Stomach (tissue), 8 donors: ENCODE measurements at regions not wholly inside any gene's neighbourhood (a gene's known extent, or its start where the extent isn't known, plus 50 kb on each side); places are given as distances from the start of the nearest gene placed in this dataset.

Source experiments
- DNase-seq, 2 donors: peaks; one replicate each; pipeline versions ENCODE4 v3.0.0 to v3.0.0-alpha.2; 2013 to 2019
- H3K27ac ChIP-seq, 5 donors: fragments of 200-600 bp in 4 of 5; sonication (generic) in 4 of 5; one replicate each; pipeline ENCODE4 v1.5.1; 2013 to 2019; ENCODE audit warnings: mild to moderate bottlenecking in 1 of 5, moderate library complexity in 1 of 5
- H3K27me3 ChIP-seq, 3 donors: fragments of 200-600 bp; sonication (generic); one replicate each; pipeline ENCODE4 v1.5.1; 2017 to 2019; ENCODE audit warnings: mixed run types in 1 of 3
- H3K36me3 ChIP-seq, 4 donors: fragments of 200-600 bp; sonication (generic); 1 replicate in 3 of 4; 2 replicates in 1 of 4; pipeline ENCODE4 v1.5.1; 2016 to 2019
- H3K4me1 ChIP-seq, 4 donors: fragments of 200-600 bp; sonication (generic); one replicate each; pipeline ENCODE4 v1.5.1; 2016 to 2019
- H3K4me3 ChIP-seq, 4 donors: fragments of 200-600 bp; sonication (generic) in 3 of 4; one replicate each; pipeline ENCODE4 v1.5.1; 2016 to 2019; ENCODE audit warnings: mild to moderate bottlenecking in 1 of 4
- H3K9me3 ChIP-seq, 4 donors: fragments of 200-600 bp; sonication (generic); one replicate each; pipeline ENCODE4 v1.5.1; 2016 to 2019
- CTCF ChIP-seq, 7 experiments: fragments of 450-650 bp in 4 of 7; fragments of 200-600 bp in 3 of 7; sonication (generic) in 3 of 7; IDR thresholded peaks; one replicate each; pipeline ENCODE4 v1.5.1; 2016 to 2019; ENCODE audit warnings: antibody characterized with exemption in 7 of 7, control low read depth in 2 of 7, mild to moderate bottlenecking in 1 of 7
- EP300 ChIP-seq: sonication (generic); formaldehyde crosslinking; IDR thresholded peaks from one replicate; pipeline ENCODE4 v1.6.1; 2017; ENCODE audit warnings: antibody characterized with exemption
- POLR2A ChIP-seq, 4 donors: fragments of 450-650 bp; IDR thresholded peaks; one replicate each; pipeline ENCODE4 v1.6.1; 2016; ENCODE audit warnings: antibody characterized with exemption in 4 of 4, control low read depth in 2 of 4, mild to moderate bottlenecking in 1 of 4, moderate library complexity in 1 of 4
- POLR2AphosphoS5 ChIP-seq, 3 donors: sonication (generic); formaldehyde crosslinking; IDR thresholded peaks; one replicate each; pipeline ENCODE4 v1.6.1; 2016; ENCODE audit warnings: antibody characterized with exemption in 3 of 3
- WGBS, 5 donors: extraction: QIAGEN DNeasy Blood & Tissue Kit in 3 of 5; methylation state at CpG; one replicate each; pipeline versions ENCODE4 v1.1.5 to v1.1.7; 2013 to 2018; 5-methylcytosine and 5-hydroxymethylcytosine counted together
- intact Hi-C: fragments of 100-400 bp; cut with DNase I; formaldehyde crosslinking; loops from one replicate; pipeline ENCODE4 v1.15.1; 2023; ENCODE audit warnings: low total_unique reads
- donor health status: healthy with polysubstance abuse.
- donor health status: Bipolar disorder and iron deficiency.
- donor health status: healthy.

- Histone ChIP-seq H3K27me3 (no peaks in the 10 kb centered on the region), H3K9me3 (no peaks in the 10 kb centered on the region), H3K4me1 (no peaks in the 10 kb centered on the region), H3K36me3 (no peaks in the 10 kb centered on the region), H3K27ac (no peak overlapping the region), H3K4me3 (no peak overlapping the region)
- 65 to 84% (median 71%) methylated on average over 2 of the region's 2 CpGs for WGBS, 5 donors
- intact Hi-C loops, result no loop called here
- DNase-seq, result peak in 1 of 2 donors; percentile 6
- TF ChIP-seq POLR2A (IDR thresholded peaks at IDR 0.05) (no peak), EP300 (no peak), CTCF (IDR thresholded peaks at IDR 0.05) (no peak), POLR2AphosphoS5 (IDR thresholded peaks at IDR 0.05) (no peak)
Observed at GRCh38 chr6:140281236-140281635, 906.8 kb upstream of the CITED2 start.

- Histone ChIP-seq H3K4me3 (no peak overlapping the region), H3K4me1 (no peaks in the 10 kb centered on the region), H3K36me3 (no peaks in the 10 kb centered on the region), H3K27ac (no peak overlapping the region), H3K9me3 (no peaks in the 10 kb centered on the region), H3K27me3 (no peaks in the 10 kb centered on the region)
- intact Hi-C loops, result no loop called here
- no peak for TF ChIP-seq EP300
- no peak for TF ChIP-seq CTCF (IDR thresholded peaks at IDR 0.05)
- no peak for TF ChIP-seq POLR2A (IDR thresholded peaks at IDR 0.05)
- TF ChIP-seq POLR2AphosphoS5 (IDR thresholded peaks at IDR 0.05), result no peak
- 73 to 90% (median 84%) methylated on average over 1 of the region's 1 CpG for WGBS, 5 donors
- no peak for DNase-seq
Observed at GRCh38 chr6:140276719-140277118, 902.3 kb upstream of the CITED2 start.

GRCh38 chr6:140276133-140276532 is 901.7 kb upstream of the CITED2 start:
- no peak for DNase-seq
- intact Hi-C loops, result no loop called here
- Histone ChIP-seq H3K4me1 (no peaks in the 10 kb centered on the region), H3K36me3 (no peaks in the 10 kb centered on the region), H3K27me3 (no peaks in the 10 kb centered on the region), H3K4me3 (no peak overlapping the region), H3K9me3 (no peaks in the 10 kb centered on the region), H3K27ac (no peak overlapping the region)
- 90 to 97% (median 97%) methylated on average over 1 of the region's 1 CpG for WGBS, 5 donors
- no peak for TF ChIP-seq POLR2AphosphoS5 (IDR thresholded peaks at IDR 0.05)
- TF ChIP-seq EP300, result no peak
- no peak for TF ChIP-seq CTCF (IDR thresholded peaks at IDR 0.05)
- no peak for TF ChIP-seq POLR2A (IDR thresholded peaks at IDR 0.05)

- H3K27me3 ChIP-seq, result no peaks in the 10 kb centered on the region
- H3K36me3 ChIP-seq, result no peaks in the 10 kb centered on the region
- no peaks in the 10 kb centered on the region for H3K4me1 ChIP-seq
- TF ChIP-seq CTCF (IDR thresholded peaks at IDR 0.05), result no peak
- no peak for TF ChIP-seq POLR2A (IDR thresholded peaks at IDR 0.05)
- TF ChIP-seq EP300, result no peak
- TF ChIP-seq POLR2AphosphoS5 (IDR thresholded peaks at IDR 0.05), result no peak
- no peak for DNase-seq
- H3K27ac ChIP-seq, result no peak overlapping the region
- no peak overlapping the region for H3K4me3 ChIP-seq
- intact Hi-C loops, result no loop called here
- no peaks in the 10 kb centered on the region for H3K9me3 ChIP-seq
Observed at GRCh38 chr6:140275725-140276124, 901.3 kb upstream of the CITED2 start.
